ENCODE measurements at regions not wholly inside any gene's neighbourhood (a gene's known extent, or its start where the extent isn't known, plus 50 kb on each side); places are given as distances from the start of the nearest gene placed in this dataset.

DNA sequence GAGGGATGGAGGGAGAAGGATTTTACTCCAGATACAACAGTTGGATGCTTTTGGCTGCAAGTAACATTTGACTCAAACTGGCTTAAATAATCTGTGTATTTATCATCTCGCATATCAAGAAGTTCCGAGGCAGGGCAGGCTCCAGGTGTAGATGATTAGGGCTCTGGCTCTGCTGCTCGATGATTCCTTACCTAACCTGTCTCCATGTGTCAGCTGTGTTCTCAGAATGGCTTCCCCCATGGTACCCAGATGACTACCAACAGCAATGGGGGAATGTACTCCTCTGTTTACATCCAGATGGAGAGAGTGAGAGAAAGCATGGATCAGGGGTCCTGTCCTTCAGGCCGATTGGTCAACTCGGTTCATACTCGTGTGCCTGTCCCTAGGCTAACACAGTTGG is 90.4 kb upstream of the AKT3 start:
- DNase-seq (ENCODE audit: low spot score), result no peak
- H3K27ac ChIP-seq, result no peak overlapping the region
- TF ChIP-seq, protein P1, sequence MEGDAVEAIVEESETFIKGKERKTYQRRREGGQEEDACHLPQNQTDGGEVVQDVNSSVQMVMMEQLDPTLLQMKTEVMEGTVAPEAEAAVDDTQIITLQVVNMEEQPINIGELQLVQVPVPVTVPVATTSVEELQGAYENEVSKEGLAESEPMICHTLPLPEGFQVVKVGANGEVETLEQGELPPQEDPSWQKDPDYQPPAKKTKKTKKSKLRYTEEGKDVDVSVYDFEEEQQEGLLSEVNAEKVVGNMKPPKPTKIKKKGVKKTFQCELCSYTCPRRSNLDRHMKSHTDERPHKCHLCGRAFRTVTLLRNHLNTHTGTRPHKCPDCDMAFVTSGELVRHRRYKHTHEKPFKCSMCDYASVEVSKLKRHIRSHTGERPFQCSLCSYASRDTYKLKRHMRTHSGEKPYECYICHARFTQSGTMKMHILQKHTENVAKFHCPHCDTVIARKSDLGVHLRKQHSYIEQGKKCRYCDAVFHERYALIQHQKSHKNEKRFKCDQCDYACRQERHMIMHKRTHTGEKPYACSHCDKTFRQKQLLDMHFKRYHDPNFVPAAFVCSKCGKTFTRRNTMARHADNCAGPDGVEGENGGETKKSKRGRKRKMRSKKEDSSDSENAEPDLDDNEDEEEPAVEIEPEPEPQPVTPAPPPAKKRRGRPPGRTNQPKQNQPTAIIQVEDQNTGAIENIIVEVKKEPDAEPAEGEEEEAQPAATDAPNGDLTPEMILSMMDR (conservative IDR thresholded peaks at IDR 0.05; ENCODE audit: low read depth), result no peak
- CTCF ChIA-PET, result no interaction called here
- POLR2A ChIA-PET (ENCODE audit: low non-redundant PET), result no interaction called here

DNA sequence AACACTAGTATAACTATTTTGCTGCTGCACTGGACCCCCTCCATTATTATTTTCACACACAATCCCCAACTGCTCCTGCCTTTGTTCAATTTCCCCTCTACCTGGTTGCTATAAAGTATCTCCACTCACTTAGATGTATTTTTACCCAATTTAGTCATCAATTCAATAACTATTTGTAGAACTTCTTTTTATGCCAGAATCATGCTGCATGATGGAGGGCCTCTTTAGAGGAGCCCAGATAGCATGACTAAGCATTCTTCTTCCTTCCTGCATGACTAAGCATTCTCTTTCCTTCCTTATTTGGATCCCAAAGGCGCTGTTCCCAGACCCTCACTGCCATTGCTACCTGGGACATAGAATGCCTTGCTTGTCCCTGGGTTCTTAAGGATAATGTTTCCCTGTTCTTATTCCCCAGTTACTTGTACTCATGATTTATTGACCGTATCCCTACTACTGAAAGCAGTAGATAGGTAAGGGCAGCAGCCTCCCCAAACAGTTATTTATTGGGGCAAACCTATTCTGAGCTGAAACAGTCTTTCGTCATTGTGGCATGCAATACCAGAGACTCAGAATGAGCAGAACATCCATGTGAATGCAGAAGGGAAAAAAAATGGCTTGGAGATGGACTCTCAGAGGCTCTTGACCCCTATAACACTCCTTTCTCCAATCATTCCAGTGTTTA is 89.3 kb upstream of the AKT3 start:
- CTCF ChIA-PET, result interaction anchor here (0.6 kb wide), 1 partner anchor 34 kb away, joined by 4 read pairs; no protein-coding TSS in a partner anchor
- no peak overlapping the region for H3K27ac ChIP-seq
- no peak for DNase-seq (ENCODE audit: low spot score)
- TF ChIP-seq, protein P1 (conservative IDR thresholded peaks at IDR 0.05; ENCODE audit: low read depth), result no peak
- POLR2A ChIA-PET (ENCODE audit: low non-redundant PET), result no interaction called here

DNA sequence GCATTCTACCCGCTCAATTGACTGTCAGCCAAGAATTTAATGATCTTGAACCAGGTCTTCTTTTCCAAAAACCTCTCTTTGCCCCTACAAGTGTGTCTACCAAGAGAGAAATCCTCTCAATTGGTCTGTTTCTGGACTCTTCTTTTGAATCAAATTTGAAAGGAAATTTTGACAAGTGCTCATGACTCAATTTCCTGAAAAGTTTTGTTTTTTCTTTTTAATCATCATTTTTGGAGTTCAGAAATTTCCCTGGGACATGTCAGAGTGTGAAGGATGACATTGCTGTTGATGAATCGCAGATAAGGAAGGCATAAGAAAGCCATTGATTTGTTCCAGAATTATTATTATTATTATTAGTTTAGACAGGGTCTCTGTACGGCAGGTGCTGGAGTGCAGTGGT is 88.2 kb upstream of the AKT3 start:
- DNase-seq (ENCODE audit: low spot score), result no peak
- TF ChIP-seq, protein P1 (conservative IDR thresholded peaks at IDR 0.05; ENCODE audit: low read depth), result no peak
- ChIA-PET CTCF (no interaction called here), POLR2A (ENCODE audit: low non-redundant PET) (no interaction called here)
- H3K27ac ChIP-seq, result no peak overlapping the region

DNA sequence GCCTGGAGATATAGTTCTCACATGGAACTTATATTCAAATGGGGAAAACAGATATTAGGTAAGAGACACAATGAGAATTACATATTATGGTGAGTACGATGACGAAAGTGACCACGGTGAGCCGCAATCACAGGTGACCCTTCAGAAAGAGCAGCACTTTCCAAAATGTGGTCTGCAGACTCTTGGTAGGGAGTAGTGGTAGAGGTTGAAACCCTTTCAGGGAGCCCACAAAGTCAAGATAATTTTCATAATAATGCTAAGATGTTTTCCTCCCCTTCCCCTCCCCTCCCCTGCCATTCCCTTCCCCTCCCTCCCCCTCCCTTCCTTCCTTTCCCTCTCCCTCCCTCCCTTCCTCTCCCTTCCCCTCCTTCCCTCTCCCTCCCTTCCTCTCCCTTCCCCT is 83.5 kb upstream of the AKT3 start:
- TF ChIP-seq, protein P1 (conservative IDR thresholded peaks at IDR 0.05; ENCODE audit: low read depth), result no peak
- ChIA-PET CTCF (no interaction called here), POLR2A (ENCODE audit: low non-redundant PET) (no interaction called here)
- DNase-seq (ENCODE audit: low spot score), result no peak
- H3K27ac ChIP-seq, result no peak overlapping the region

DNA sequence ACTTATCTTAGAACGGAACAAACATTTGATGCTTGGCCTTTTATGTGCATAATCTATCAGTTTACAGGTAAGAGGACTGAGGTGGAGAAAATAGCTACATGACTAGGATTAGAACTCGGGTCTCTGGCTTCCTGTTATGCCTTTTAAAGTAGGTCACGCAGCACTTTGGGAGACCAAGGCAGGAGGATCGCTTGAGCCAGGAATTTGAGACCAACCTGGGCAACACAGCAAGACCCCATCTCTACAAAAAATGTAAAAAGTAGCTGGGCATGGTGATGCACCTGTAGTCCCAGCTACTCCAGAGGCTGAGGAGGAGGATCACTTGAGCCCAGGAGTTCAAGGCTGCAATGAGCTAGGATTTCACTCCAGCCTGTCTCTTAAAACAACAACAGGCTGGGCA is 81.9 kb upstream of the AKT3 start:
- ChIA-PET CTCF (no interaction called here), POLR2A (ENCODE audit: low non-redundant PET) (no interaction called here)
- no peak for DNase-seq (ENCODE audit: low spot score)
- TF ChIP-seq, protein P1 (conservative IDR thresholded peaks at IDR 0.05; ENCODE audit: low read depth), result no peak
- H3K27ac ChIP-seq, result no peak overlapping the region

DNA sequence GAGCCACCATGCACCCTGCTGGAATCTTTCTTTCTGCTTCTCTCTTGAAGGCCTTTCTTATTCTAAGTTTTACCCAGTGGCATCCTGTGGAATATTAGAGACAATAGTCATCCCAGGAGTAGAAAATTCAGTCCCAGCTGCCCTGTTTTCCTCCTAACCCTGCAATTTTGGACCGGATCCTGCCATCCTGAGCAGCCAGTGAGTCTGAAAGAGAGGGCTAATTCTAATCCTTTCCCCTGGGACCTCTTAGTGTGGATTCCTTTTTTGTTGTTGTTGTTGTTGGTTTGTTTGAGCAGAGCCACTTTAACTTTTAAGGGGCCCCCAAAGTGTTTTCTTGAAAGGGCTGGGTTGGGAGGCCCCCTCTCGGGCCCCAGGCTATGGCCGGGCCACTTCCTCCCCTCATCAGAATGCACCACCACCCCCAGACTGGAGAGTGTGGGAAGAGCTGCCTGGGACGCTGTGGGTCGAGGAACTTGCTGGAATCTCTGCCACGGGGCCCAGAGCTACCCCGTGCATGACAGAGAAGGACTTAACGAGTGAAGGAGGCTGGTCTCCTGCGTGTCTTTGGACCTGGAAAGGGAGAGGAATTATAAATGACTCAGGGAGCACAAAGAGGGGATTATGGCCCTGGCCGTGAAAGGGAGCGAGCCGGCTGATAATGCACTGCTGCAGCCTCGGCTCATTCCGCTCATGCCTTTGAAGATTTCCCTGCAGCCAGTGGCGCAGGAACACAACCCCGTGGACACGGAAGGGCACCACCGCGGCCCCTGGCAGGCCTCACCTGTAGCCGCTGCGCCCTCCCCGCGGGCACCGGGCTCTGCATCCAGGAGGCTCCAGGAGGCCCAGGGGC is 81.0 kb upstream of the AKT3 start:
- ChIA-PET CTCF (no interaction called here), POLR2A (ENCODE audit: low non-redundant PET) (no interaction called here)
- DNase-seq (ENCODE audit: low spot score), result no peak
- H3K27ac ChIP-seq, result no peak overlapping the region
- TF ChIP-seq, protein P1 (conservative IDR thresholded peaks at IDR 0.05; ENCODE audit: low read depth), result no peak
